KMS-11 (cell line): ENCODE measurements at regions not wholly inside any gene's neighbourhood (a gene's known extent, or its start where the extent isn't known, plus 50 kb on each side); places are given as distances from the start of the nearest gene placed in this dataset.

Source experiments
- H2AFZ ChIP-seq: fragments of 200-600 bp; sonication (generic); 2 replicates; pipeline ENCODE4 v1.6.1; 2016; ENCODE audit warnings: antibody characterized with exemption, mixed run types, low read depth
- H3K27ac ChIP-seq: fragments of 200-600 bp; sonication (generic); 2 replicates; pipeline ENCODE4 v1.6.1; 2016; ENCODE audit warnings: mild to moderate bottlenecking, mixed run types
- H3K27me3 ChIP-seq: fragments of 200-600 bp; sonication (generic); 2 replicates; pipeline ENCODE4 v1.6.1; 2017; ENCODE audit warnings: mild to moderate bottlenecking, low read depth, mixed run types, moderate library complexity; ENCODE audit not compliant: insufficient read depth
- H3K36me3 ChIP-seq: fragments of 200-600 bp; sonication (generic); 2 replicates; pipeline ENCODE4 v1.6.1; 2017; ENCODE audit warnings: mild to moderate bottlenecking, mixed run types; ENCODE audit not compliant: insufficient read depth
- H3K4me1 ChIP-seq: fragments of 200-600 bp; sonication (generic); 2 replicates; pipeline ENCODE4 v1.6.1; 2016; ENCODE audit warnings: mild to moderate bottlenecking, low read depth, mixed run types; ENCODE audit not compliant: poor library complexity, severe bottlenecking
- H3K4me2 ChIP-seq: fragments of 200-600 bp; sonication (generic); 2 replicates; pipeline ENCODE4 v1.7.0; 2016; ENCODE audit warnings: mild to moderate bottlenecking, mixed run types
- H3K4me3 ChIP-seq: fragments of 200-600 bp; sonication (generic); IDR thresholded peaks from 2 replicates; pipeline ENCODE4 v1.6.1; 2017; ENCODE audit warnings: low read depth, low read length, mixed read lengths; ENCODE audit not compliant: insufficient read depth
- H3K79me2 ChIP-seq: fragments of 200-600 bp; sonication (generic); 2 replicates; pipeline ENCODE4 v1.6.1; 2016; ENCODE audit warnings: low read depth, mixed run types; ENCODE audit not compliant: insufficient read depth
- H3K9ac ChIP-seq: fragments of 200-600 bp; sonication (generic); 2 replicates; pipeline ENCODE4 v1.6.1; 2016; ENCODE audit warnings: mild to moderate bottlenecking, mixed run types
- H4K20me1 ChIP-seq: fragments of 200-600 bp; sonication (generic); 2 replicates; pipeline ENCODE4 v1.6.1; 2016; ENCODE audit warnings: mild to moderate bottlenecking, mixed run types; ENCODE audit not compliant: insufficient read depth
- TF ChIP-seq, protein P1 (sequence below): fragments of 200-600 bp; sonication (generic); conservative IDR thresholded peaks from 2 replicates; pipeline ENCODE4 v1.6.1; 2017; ENCODE audit warnings: low read depth, mild to moderate bottlenecking, antibody characterized with exemption, low read length, moderate library complexity, mixed read lengths

GRCh38 chr3:80230962-80231361 lies 463.2 kb upstream of the ROBO1 start:
- TF ChIP-seq, protein P1, sequence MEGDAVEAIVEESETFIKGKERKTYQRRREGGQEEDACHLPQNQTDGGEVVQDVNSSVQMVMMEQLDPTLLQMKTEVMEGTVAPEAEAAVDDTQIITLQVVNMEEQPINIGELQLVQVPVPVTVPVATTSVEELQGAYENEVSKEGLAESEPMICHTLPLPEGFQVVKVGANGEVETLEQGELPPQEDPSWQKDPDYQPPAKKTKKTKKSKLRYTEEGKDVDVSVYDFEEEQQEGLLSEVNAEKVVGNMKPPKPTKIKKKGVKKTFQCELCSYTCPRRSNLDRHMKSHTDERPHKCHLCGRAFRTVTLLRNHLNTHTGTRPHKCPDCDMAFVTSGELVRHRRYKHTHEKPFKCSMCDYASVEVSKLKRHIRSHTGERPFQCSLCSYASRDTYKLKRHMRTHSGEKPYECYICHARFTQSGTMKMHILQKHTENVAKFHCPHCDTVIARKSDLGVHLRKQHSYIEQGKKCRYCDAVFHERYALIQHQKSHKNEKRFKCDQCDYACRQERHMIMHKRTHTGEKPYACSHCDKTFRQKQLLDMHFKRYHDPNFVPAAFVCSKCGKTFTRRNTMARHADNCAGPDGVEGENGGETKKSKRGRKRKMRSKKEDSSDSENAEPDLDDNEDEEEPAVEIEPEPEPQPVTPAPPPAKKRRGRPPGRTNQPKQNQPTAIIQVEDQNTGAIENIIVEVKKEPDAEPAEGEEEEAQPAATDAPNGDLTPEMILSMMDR: no peak
- Histone ChIP-seq H3K27ac (no peak overlapping the region), H3K4me1 (no peaks in the 10 kb centered on the region), H3K9ac (no peak overlapping the region), H3K36me3 (no peaks in the 10 kb centered on the region), H3K4me3 (no peak overlapping the region), H4K20me1 (no peaks in the 10 kb centered on the region), H2AFZ (no peak overlapping the region), H3K4me2 (no peak overlapping the region), H3K27me3 (no peaks in the 10 kb centered on the region), H3K79me2 (no peaks in the 10 kb centered on the region)

DNA sequence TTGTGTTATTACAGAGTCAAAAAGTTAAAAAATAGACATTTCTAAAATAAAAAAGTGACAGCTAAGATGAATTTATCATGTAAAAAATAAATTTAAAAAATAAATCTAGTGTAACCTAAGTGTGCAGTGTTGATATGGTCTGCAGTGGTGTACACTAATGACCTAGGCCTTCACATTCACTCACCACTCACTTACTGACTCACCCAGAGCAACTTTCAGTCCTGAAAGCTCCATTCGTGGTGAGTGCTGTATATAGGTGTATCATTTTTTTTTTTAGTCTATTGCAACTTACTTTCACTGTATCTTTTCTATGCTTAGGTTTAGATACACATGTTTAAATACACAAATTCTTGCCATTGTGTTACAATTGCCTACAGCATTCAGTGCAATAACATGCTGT lies 459.4 kb upstream of the ROBO1 start:
- no peaks in the 10 kb centered on the region for H3K79me2 ChIP-seq
- H4K20me1 ChIP-seq: no peaks in the 10 kb centered on the region
- no peaks in the 10 kb centered on the region for H3K27me3 ChIP-seq
- H3K4me3 ChIP-seq: no peak overlapping the region
- H3K9ac ChIP-seq: no peak overlapping the region
- TF ChIP-seq, protein P1: no peak
- H3K4me1 ChIP-seq: no peaks in the 10 kb centered on the region
- H3K36me3 ChIP-seq: no peaks in the 10 kb centered on the region
- H3K4me2 ChIP-seq: no peak overlapping the region
- no peak overlapping the region for H2AFZ ChIP-seq
- no peak overlapping the region for H3K27ac ChIP-seq

GRCh38 chr3:80215191-80215590 lies 447.4 kb upstream of the ROBO1 start:
- Histone ChIP-seq H3K27me3 (no peaks in the 10 kb centered on the region), H3K27ac (no peak overlapping the region), H3K79me2 (no peaks in the 10 kb centered on the region), H3K4me2 (no peak overlapping the region), H3K36me3 (no peaks in the 10 kb centered on the region), H3K9ac (no peak overlapping the region), H3K4me3 (no peak overlapping the region), H2AFZ (no peak overlapping the region), H3K4me1 (no peaks in the 10 kb centered on the region), H4K20me1 (no peaks in the 10 kb centered on the region)
- TF ChIP-seq, protein P1: no peak

DNA sequence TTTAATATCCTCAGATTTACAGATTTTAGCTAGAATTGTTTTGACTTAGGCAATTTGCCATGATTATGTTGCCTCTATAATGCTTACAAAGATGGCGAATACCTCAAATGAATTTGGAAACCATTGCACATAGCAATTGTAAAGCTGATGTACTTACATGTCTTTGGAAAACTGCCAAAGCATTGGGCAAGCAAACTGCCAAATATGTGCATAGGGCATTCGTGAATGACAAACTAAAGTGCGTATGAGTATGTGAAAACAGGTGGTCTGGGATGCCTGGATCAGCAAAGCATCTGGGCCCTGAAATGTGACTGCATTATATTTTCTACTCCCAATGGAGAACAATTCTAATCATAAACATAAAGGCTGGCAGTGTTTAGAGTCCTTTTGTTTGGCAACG lies 445.3 kb upstream of the ROBO1 start:
- no peak overlapping the region for H3K4me3 ChIP-seq
- no peaks in the 10 kb centered on the region for H3K4me1 ChIP-seq
- no peaks in the 10 kb centered on the region for H4K20me1 ChIP-seq
- H3K9ac ChIP-seq: no peak overlapping the region
- TF ChIP-seq, protein P1: no peak
- H3K4me2 ChIP-seq: no peak overlapping the region
- H3K27ac ChIP-seq: no peak overlapping the region
- H3K36me3 ChIP-seq: no peaks in the 10 kb centered on the region
- no peaks in the 10 kb centered on the region for H3K79me2 ChIP-seq
- no peaks in the 10 kb centered on the region for H3K27me3 ChIP-seq
- no peak overlapping the region for H2AFZ ChIP-seq
